ENCODE measurements at regions not wholly inside any gene's neighbourhood (a gene's known extent, or its start where the extent isn't known, plus 50 kb on each side); places are given as distances from the start of the nearest gene placed in this dataset.

- Histone ChIP-seq H3K36me3 (no peaks in the 10 kb centered on the region), H3K9me3 (no peaks in the 10 kb centered on the region), H3K4me1 (no peaks in the 10 kb centered on the region), H3K4me3 (no peak overlapping the region), H3K27ac (no peak overlapping the region), H3K27me3 (replicated peaks in 1 of 7) (no peaks in the 10 kb centered on the region)
- 80 to 96% (median 87%) methylated on average over 1 of the region's 1 CpG for WGBS, 5 donors
- intact Hi-C loops (cut with DNase I; ENCODE audit: low total_unique reads) = no loop called here
- TF ChIP-seq CTCF (IDR thresholded peaks at IDR 0.05 in 8 of 11, conservative IDR thresholded peaks at IDR 0.05 in 3 of 11) (no peak), POLR2A (IDR thresholded peaks at IDR 0.05) (no peak), POLR2AphosphoS5 (IDR thresholded peaks at IDR 0.05) (no peak)
- DNase-seq = no peak
Observed at GRCh38 chr12:71061451-71061850, 96.3 kb downstream of the TSPAN8 start.

- 90 to 97% (median 93%) methylated on average over 4 of the region's 4 CpGs for WGBS, 5 donors
- intact Hi-C loops (cut with DNase I; ENCODE audit: low total_unique reads) = no loop called here
- Histone ChIP-seq H3K4me1 (no peaks in the 10 kb centered on the region), H3K27ac (no peak overlapping the region), H3K9me3 (no peaks in the 10 kb centered on the region), H3K36me3 (no peaks in the 10 kb centered on the region), H3K27me3 (replicated peaks in 1 of 7) (no peaks in the 10 kb centered on the region), H3K4me3 (no peak overlapping the region)
- DNase-seq = no peak
- no peak for TF ChIP-seq CTCF (IDR thresholded peaks at IDR 0.05 in 8 of 11, conservative IDR thresholded peaks at IDR 0.05 in 3 of 11)
- TF ChIP-seq POLR2A (IDR thresholded peaks at IDR 0.05) = no peak
- TF ChIP-seq POLR2AphosphoS5 (IDR thresholded peaks at IDR 0.05) = no peak
Observed at GRCh38 chr12:71060426-71060825, 97.4 kb downstream of the TSPAN8 start.

GRCh38 chr12:71057330-71057729, 100.5 kb downstream of the TSPAN8 start:
- H3K9me3 ChIP-seq = no peaks in the 10 kb centered on the region
- no peak for DNase-seq
- no peaks in the 10 kb centered on the region for H3K27me3 ChIP-seq (replicated peaks in 1 of 7)
- no peak overlapping the region for H3K4me3 ChIP-seq
- intact Hi-C loops (cut with DNase I; ENCODE audit: low total_unique reads) = no loop called here
- TF ChIP-seq POLR2AphosphoS5 (IDR thresholded peaks at IDR 0.05) = no peak
- no peak for TF ChIP-seq POLR2A (IDR thresholded peaks at IDR 0.05)
- TF ChIP-seq CTCF (IDR thresholded peaks at IDR 0.05 in 8 of 11, conservative IDR thresholded peaks at IDR 0.05 in 3 of 11) = no peak
- H3K4me1 ChIP-seq = no peaks in the 10 kb centered on the region
- H3K36me3 ChIP-seq = no peaks in the 10 kb centered on the region
- H3K27ac ChIP-seq = no peak overlapping the region
- WGBS, 5 donors = 70 to 80% (median 77%) methylated on average over 2 of the region's 2 CpGs

- H3K27me3 ChIP-seq (replicated peaks in 1 of 7) = no peaks in the 10 kb centered on the region
- no peaks in the 10 kb centered on the region for H3K4me1 ChIP-seq
- no peaks in the 10 kb centered on the region for H3K36me3 ChIP-seq
- H3K27ac ChIP-seq = no peak overlapping the region
- WGBS, 5 donors = 33 to 58% (median 44%) methylated on average over 2 of the region's 2 CpGs
- no peak for DNase-seq
- H3K4me3 ChIP-seq = no peak overlapping the region
- intact Hi-C loops (cut with DNase I; ENCODE audit: low total_unique reads) = no loop called here
- H3K9me3 ChIP-seq = no peaks in the 10 kb centered on the region
- no peak for TF ChIP-seq POLR2A (IDR thresholded peaks at IDR 0.05)
- TF ChIP-seq POLR2AphosphoS5 (IDR thresholded peaks at IDR 0.05) = no peak
- TF ChIP-seq CTCF (IDR thresholded peaks at IDR 0.05 in 8 of 11, conservative IDR thresholded peaks at IDR 0.05 in 3 of 11) = no peak
Observed at GRCh38 chr12:71054551-71054950, 103.2 kb downstream of the TSPAN8 start.

All from spleen (tissue), 11 donors.